NCI-H1436 (cell line): ENCODE measurements at regions not wholly inside any gene's neighbourhood (a gene's known extent, or its start where the extent isn't known, plus 50 kb on each side); places are given as distances from the start of the nearest gene placed in this dataset.

Experiments used
- DNase-seq: peaks from one replicate; lab custom pipeline; 2025; lab: John Stamatoyannopoulos, UW

- no peak for DNase-seq
Measured at GRCh38 chr16:86444261-86444660, 66.1 kb upstream of the FOXF1 start.

- no peak for DNase-seq
Measured at GRCh38 chr16:86444661-86445060, 65.7 kb upstream of the FOXF1 start.

GRCh38 chr16:86446279-86446678 lies 64.0 kb upstream of the FOXF1 start:
- DNase-seq, result no peak

- no peak for DNase-seq
Measured at GRCh38 chr16:86447228-86447627, 63.1 kb upstream of the FOXF1 start.

GRCh38 chr16:86448306-86448890 lies 61.9 kb upstream of the FOXF1 start:
- no peak for DNase-seq

- DNase-seq, result no peak
Measured at GRCh38 chr16:86449446-86450095, 60.8 kb upstream of the FOXF1 start.

- no peak for DNase-seq
Measured at GRCh38 chr16:86450691-86451090, 59.6 kb upstream of the FOXF1 start.

- no peak for DNase-seq
Measured at GRCh38 chr16:86452451-86452850, 57.9 kb upstream of the FOXF1 start.

GRCh38 chr16:86455116-86455515 lies 55.2 kb upstream of the FOXF1 start:
- DNase-seq, result no peak

- DNase-seq, result no peak
Measured at GRCh38 chr16:86455640-86456039, 54.7 kb upstream of the FOXF1 start.

GRCh38 chr16:86457501-86458148 lies 52.7 kb upstream of the FOXF1 start:
- no peak for DNase-seq

- DNase-seq, result no peak
Measured at GRCh38 chr16:86458149-86458777, 52.1 kb upstream of the FOXF1 start.

- no peak for DNase-seq
Measured at GRCh38 chr16:86459266-86459665, 51.1 kb upstream of the FOXF1 start.
